ENCODE measurements at regions not wholly inside any gene's neighbourhood (a gene's known extent, or its start where the extent isn't known, plus 50 kb on each side); places are given as distances from the start of the nearest gene placed in this dataset.

GRCh38 chr1:81470275-81470674 lies 330.5 kb upstream of the ADGRL2 start:
- Histone ChIP-seq H3K4me3 (no peak overlapping the region), H3K4me1 (no peaks in the 10 kb centered on the region), H3K9me3 (no peaks in the 10 kb centered on the region), H3K27ac (no peak overlapping the region), H3K36me3 (ENCODE audit: low read depth, missing control alignments) (no peaks in the 10 kb centered on the region), H3K27me3 (no peaks in the 10 kb centered on the region)
- intact Hi-C loops (cut with DNase I; ENCODE audit: low total_unique reads), result no loop called here
- DNase-seq, result no peak
- WGBS, 2 donors, result 87% methylated on average over 3 of the region's 3 CpGs
- TF ChIP-seq POLR2A (IDR thresholded peaks at IDR 0.05) (no peak), CTCF (IDR thresholded peaks at IDR 0.05) (no peak)

GRCh38 chr1:81467383-81467782 lies 333.4 kb upstream of the ADGRL2 start:
- Histone ChIP-seq H3K4me3 (no peak overlapping the region), H3K36me3 (ENCODE audit: low read depth, missing control alignments) (no peaks in the 10 kb centered on the region), H3K4me1 (peaks cover 7% of the 10 kb centered on the region), H3K27me3 (no peaks in the 10 kb centered on the region), H3K27ac (no peak overlapping the region), H3K9me3 (no peaks in the 10 kb centered on the region)
- no peak for DNase-seq
- TF ChIP-seq POLR2A (IDR thresholded peaks at IDR 0.05), result no peak
- TF ChIP-seq CTCF (IDR thresholded peaks at IDR 0.05), result no peak
- 78 to 90% methylated on average over 4 of the region's 4 CpGs for WGBS, 2 donors
- intact Hi-C loops (cut with DNase I; ENCODE audit: low total_unique reads), result no loop called here

GRCh38 chr1:81466961-81467360 lies 333.8 kb upstream of the ADGRL2 start:
- peaks cover 7% of the 10 kb centered on the region for H3K4me1 ChIP-seq
- DNase-seq, result no peak
- no peak overlapping the region for H3K4me3 ChIP-seq
- 79 to 80% methylated on average over 4 of the region's 4 CpGs for WGBS, 2 donors
- H3K9me3 ChIP-seq, result no peaks in the 10 kb centered on the region
- intact Hi-C loops (cut with DNase I; ENCODE audit: low total_unique reads), result no loop called here
- no peak for TF ChIP-seq CTCF (IDR thresholded peaks at IDR 0.05)
- no peak for TF ChIP-seq POLR2A (IDR thresholded peaks at IDR 0.05)
- H3K27me3 ChIP-seq, result no peaks in the 10 kb centered on the region
- H3K36me3 ChIP-seq (ENCODE audit: low read depth, missing control alignments), result no peaks in the 10 kb centered on the region
- no peak overlapping the region for H3K27ac ChIP-seq

GRCh38 chr1:81463936-81464837 lies 336.5 kb upstream of the ADGRL2 start:
- Histone ChIP-seq H3K4me1 (peaks cover 7% of the 10 kb centered on the region), H3K36me3 (ENCODE audit: low read depth, missing control alignments) (no peaks in the 10 kb centered on the region), H3K27ac (no peak overlapping the region), H3K4me3 (no peak overlapping the region), H3K9me3 (no peaks in the 10 kb centered on the region), H3K27me3 (no peaks in the 10 kb centered on the region)
- WGBS, 2 donors, result 14 to 23% methylated on average over 8 of the region's 8 CpGs
- TF ChIP-seq CTCF (IDR thresholded peaks at IDR 0.05) (no peak), POLR2A (IDR thresholded peaks at IDR 0.05) (no peak)
- intact Hi-C loops (cut with DNase I; ENCODE audit: low total_unique reads), result no loop called here
- DNase-seq, result no peak

GRCh38 chr1:81459043-81459442 lies 341.7 kb upstream of the ADGRL2 start:
- Histone ChIP-seq H3K4me1 (peaks cover 4% of the 10 kb centered on the region), H3K27ac (no peak overlapping the region), H3K4me3 (no peak overlapping the region), H3K9me3 (no peaks in the 10 kb centered on the region), H3K27me3 (no peaks in the 10 kb centered on the region), H3K36me3 (ENCODE audit: low read depth, missing control alignments) (no peaks in the 10 kb centered on the region)
- DNase-seq, result no peak
- TF ChIP-seq CTCF (IDR thresholded peaks at IDR 0.05) (no peak), POLR2A (IDR thresholded peaks at IDR 0.05) (no peak)
- intact Hi-C loops (cut with DNase I; ENCODE audit: low total_unique reads), result no loop called here
